Neural cell (in vitro differentiated cells): ENCODE measurements at regions not wholly inside any gene's neighbourhood (a gene's known extent, or its start where the extent isn't known, plus 50 kb on each side); places are given as distances from the start of the nearest gene placed in this dataset.

ENCODE experiments used
- H2AFZ ChIP-seq: fragments of 200-600, 300-800 bp; sonication (generic), shearing (Covaris generic); 2 replicates; pipeline ENCODE4 v1.6.0; 2014; ENCODE audit warnings: low read depth, mild to moderate bottlenecking, antibody characterized with exemption, low read length, moderate library complexity
- H3F3A ChIP-seq: fragments of 200-600 bp; shearing (Covaris generic); 2 replicates; pipeline ENCODE4 v1.6.1; 2016; ENCODE audit warnings: mild to moderate bottlenecking, moderate library complexity, mixed read lengths, antibody characterized with exemption, low read length; ENCODE audit not compliant: insufficient read depth, poor library complexity, severe bottlenecking
- H3K27ac ChIP-seq: fragments of 200-600, 300-800 bp; sonication (generic), shearing (Covaris generic); 2 replicates; pipeline ENCODE4 v1.5.1; 2014; ENCODE audit warnings: mild to moderate bottlenecking, low read length, moderate library complexity
- H3K27me3 ChIP-seq: fragments of 300-800, 200-600 bp; sonication (generic), shearing (Covaris generic); 2 replicates; pipeline ENCODE4 v1.6.0; 2014; ENCODE audit warnings: mild to moderate bottlenecking, low read depth, low read length, moderate library complexity; ENCODE audit not compliant: insufficient read depth
- H3K36me3 ChIP-seq: fragments of 300-800, 200-600 bp; sonication (generic), shearing (Covaris generic); 2 replicates; pipeline ENCODE4 v1.5.1; 2014; ENCODE audit warnings: mild to moderate bottlenecking, antibody characterized with exemption, low read length, moderate library complexity; ENCODE audit not compliant: insufficient read depth
- H3K4me2 ChIP-seq: fragments of 300-800, 200-600 bp; sonication (generic), shearing (Covaris generic); 2 replicates; pipeline ENCODE4 v1.6.0; 2014; ENCODE audit warnings: mild to moderate bottlenecking, low read length
- H3K4me3 ChIP-seq: fragments of 300-800, 200-600 bp; sonication (generic), shearing (Covaris generic); 2 replicates; pipeline ENCODE4 v1.5.1; 2014; ENCODE audit warnings: mild to moderate bottlenecking, low read length, moderate library complexity
- H3K79me2 ChIP-seq: fragments of 200-600 bp; shearing (Covaris generic); replicated peaks from 2 replicates; pipeline ENCODE4 v1.6.0; 2014; ENCODE audit warnings: mild to moderate bottlenecking, low read length, moderate library complexity; ENCODE audit not compliant: insufficient read depth
- H3K9ac ChIP-seq: fragments of 300-800, 200-600 bp; sonication (generic), shearing (Covaris generic); 2 replicates; pipeline ENCODE4 v1.6.1; 2016; ENCODE audit warnings: mild to moderate bottlenecking, low read length, mixed read lengths
- H3K9me2 ChIP-seq: fragments of 200-600 bp; shearing (Covaris generic); 2 replicates; pipeline ENCODE4 v1.6.1; 2016; ENCODE audit warnings: mild to moderate bottlenecking, low read length, mixed read lengths; ENCODE audit not compliant: insufficient read depth
- H3K9me3 ChIP-seq: fragments of 200-600, 300-800 bp; sonication (generic), shearing (Covaris generic); 2 replicates; pipeline ENCODE4 v1.6.1; 2016; ENCODE audit warnings: mild to moderate bottlenecking, mixed run types, low read length, moderate library complexity, mixed read lengths
- H4K20me1 ChIP-seq: fragments of 200-600 bp; shearing (Covaris generic); 2 replicates; pipeline ENCODE4 v1.6.1; 2016; ENCODE audit warnings: mild to moderate bottlenecking, mixed run types; ENCODE audit not compliant: insufficient read depth
- EP300 ChIP-seq: fragments of 450-650 bp; conservative IDR thresholded peaks from 2 replicates; pipeline ENCODE4 v1.6.1; 2014; ENCODE audit warnings: antibody characterized with exemption, mild to moderate bottlenecking, moderate library complexity; ENCODE audit not compliant: poor library complexity, severe bottlenecking
- EZH2 ChIP-seq: fragments of 200-600, 300-800 bp; shearing (Covaris generic), sonication (generic); IDR thresholded peaks from 2 replicates; pipeline ENCODE4 v1.6.1; 2014; ENCODE audit warnings: antibody characterized with exemption, low read length, borderline replicate concordance, mild to moderate bottlenecking; ENCODE audit not compliant: insufficient read depth, poor library complexity, severe bottlenecking
- MXI1 ChIP-seq: fragments of 450-650 bp; conservative IDR thresholded peaks from 2 replicates; pipeline ENCODE4 v1.6.1; 2014; ENCODE audit warnings: antibody characterized with exemption, mild to moderate bottlenecking; ENCODE audit not compliant: poor library complexity, severe bottlenecking
- POLR2AphosphoS5 ChIP-seq: IDR thresholded peaks from 2 replicates; pipeline ENCODE4 v1.6.1; 2012
- RAD21 ChIP-seq: fragments of 450-650 bp; conservative IDR thresholded peaks from 2 replicates; pipeline ENCODE4 v1.6.1; 2014; ENCODE audit warnings: antibody characterized with exemption, mild to moderate bottlenecking, moderate library complexity
- SMC3 ChIP-seq: fragments of 450-650 bp; conservative IDR thresholded peaks from 2 replicates; pipeline ENCODE4 v1.6.1; 2014; ENCODE audit warnings: antibody characterized with exemption, mild to moderate bottlenecking, moderate library complexity; ENCODE audit not compliant: poor library complexity
- TF ChIP-seq, protein P1 (sequence below): fragments of 450-650 bp; IDR thresholded peaks from 2 replicates; pipeline ENCODE4 v1.5.1; 2014; ENCODE audit warnings: antibody characterized with exemption, mild to moderate bottlenecking, moderate library complexity; ENCODE audit not compliant: poor library complexity, severe bottlenecking
- TF ChIP-seq, protein P2 (sequence below): IDR thresholded peaks from 2 replicates; pipeline ENCODE4 v1.6.1; 2012; ENCODE audit warnings: borderline replicate concordance

- no peaks in the 10 kb centered on the region for H3K9me2 ChIP-seq
- no peaks in the 10 kb centered on the region for H3K79me2 ChIP-seq
- no peaks in the 10 kb centered on the region for H3F3A ChIP-seq
- no peaks in the 10 kb centered on the region for H3K36me3 ChIP-seq
- no peaks in the 10 kb centered on the region for H4K20me1 ChIP-seq
- no peak overlapping the region for H3K4me2 ChIP-seq
- no peak overlapping the region for H2AFZ ChIP-seq
- H3K9ac ChIP-seq, result no peak overlapping the region
- TF ChIP-seq, protein P1, sequence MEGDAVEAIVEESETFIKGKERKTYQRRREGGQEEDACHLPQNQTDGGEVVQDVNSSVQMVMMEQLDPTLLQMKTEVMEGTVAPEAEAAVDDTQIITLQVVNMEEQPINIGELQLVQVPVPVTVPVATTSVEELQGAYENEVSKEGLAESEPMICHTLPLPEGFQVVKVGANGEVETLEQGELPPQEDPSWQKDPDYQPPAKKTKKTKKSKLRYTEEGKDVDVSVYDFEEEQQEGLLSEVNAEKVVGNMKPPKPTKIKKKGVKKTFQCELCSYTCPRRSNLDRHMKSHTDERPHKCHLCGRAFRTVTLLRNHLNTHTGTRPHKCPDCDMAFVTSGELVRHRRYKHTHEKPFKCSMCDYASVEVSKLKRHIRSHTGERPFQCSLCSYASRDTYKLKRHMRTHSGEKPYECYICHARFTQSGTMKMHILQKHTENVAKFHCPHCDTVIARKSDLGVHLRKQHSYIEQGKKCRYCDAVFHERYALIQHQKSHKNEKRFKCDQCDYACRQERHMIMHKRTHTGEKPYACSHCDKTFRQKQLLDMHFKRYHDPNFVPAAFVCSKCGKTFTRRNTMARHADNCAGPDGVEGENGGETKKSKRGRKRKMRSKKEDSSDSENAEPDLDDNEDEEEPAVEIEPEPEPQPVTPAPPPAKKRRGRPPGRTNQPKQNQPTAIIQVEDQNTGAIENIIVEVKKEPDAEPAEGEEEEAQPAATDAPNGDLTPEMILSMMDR, result no peak
- TF ChIP-seq SMC3, result no peak
- no peak overlapping the region for H3K4me3 ChIP-seq
- no peaks in the 10 kb centered on the region for H3K9me3 ChIP-seq
- no peaks in the 10 kb centered on the region for H3K27me3 ChIP-seq
- no peak overlapping the region for H3K27ac ChIP-seq
Observed at GRCh38 chr3:18295171-18295920, 129.8 kb downstream of the SATB1 start.

DNA sequence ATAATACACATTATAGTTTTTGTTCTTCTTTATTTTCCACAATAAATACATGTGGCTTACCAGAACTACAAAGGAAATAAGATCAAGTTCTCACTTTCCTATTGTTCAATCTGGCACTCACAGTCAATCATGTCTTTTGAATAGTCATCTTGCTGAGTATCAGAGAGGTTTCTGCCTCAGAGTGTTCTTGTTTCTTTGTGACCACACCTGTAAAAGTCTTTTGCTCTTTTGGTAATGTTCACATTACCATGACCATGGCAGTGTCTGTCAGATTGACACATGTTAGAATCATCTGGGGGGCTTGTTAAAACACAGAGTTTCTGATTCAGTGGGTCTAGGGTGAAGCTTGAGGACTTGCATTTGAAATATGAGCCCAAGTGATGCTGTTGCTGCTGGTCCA is 135.0 kb downstream of the SATB1 start:
- TF ChIP-seq RAD21, result no peak
- TF ChIP-seq POLR2AphosphoS5, result no peak
- no peak for TF ChIP-seq EP300
- TF ChIP-seq, protein P2, sequence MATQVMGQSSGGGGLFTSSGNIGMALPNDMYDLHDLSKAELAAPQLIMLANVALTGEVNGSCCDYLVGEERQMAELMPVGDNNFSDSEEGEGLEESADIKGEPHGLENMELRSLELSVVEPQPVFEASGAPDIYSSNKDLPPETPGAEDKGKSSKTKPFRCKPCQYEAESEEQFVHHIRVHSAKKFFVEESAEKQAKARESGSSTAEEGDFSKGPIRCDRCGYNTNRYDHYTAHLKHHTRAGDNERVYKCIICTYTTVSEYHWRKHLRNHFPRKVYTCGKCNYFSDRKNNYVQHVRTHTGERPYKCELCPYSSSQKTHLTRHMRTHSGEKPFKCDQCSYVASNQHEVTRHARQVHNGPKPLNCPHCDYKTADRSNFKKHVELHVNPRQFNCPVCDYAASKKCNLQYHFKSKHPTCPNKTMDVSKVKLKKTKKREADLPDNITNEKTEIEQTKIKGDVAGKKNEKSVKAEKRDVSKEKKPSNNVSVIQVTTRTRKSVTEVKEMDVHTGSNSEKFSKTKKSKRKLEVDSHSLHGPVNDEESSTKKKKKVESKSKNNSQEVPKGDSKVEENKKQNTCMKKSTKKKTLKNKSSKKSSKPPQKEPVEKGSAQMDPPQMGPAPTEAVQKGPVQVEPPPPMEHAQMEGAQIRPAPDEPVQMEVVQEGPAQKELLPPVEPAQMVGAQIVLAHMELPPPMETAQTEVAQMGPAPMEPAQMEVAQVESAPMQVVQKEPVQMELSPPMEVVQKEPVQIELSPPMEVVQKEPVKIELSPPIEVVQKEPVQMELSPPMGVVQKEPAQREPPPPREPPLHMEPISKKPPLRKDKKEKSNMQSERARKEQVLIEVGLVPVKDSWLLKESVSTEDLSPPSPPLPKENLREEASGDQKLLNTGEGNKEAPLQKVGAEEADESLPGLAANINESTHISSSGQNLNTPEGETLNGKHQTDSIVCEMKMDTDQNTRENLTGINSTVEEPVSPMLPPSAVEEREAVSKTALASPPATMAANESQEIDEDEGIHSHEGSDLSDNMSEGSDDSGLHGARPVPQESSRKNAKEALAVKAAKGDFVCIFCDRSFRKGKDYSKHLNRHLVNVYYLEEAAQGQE, result no peak
- TF ChIP-seq, protein P1, result no peak
- no peak for TF ChIP-seq SMC3
- no peak for TF ChIP-seq MXI1
- TF ChIP-seq EZH2, result no peak
- no peak overlapping the region for H3K27ac ChIP-seq
- no peaks in the 10 kb centered on the region for H3K79me2 ChIP-seq
- H3K9ac ChIP-seq, result no peak overlapping the region
- H4K20me1 ChIP-seq, result no peaks in the 10 kb centered on the region
- H3K9me2 ChIP-seq, result no peaks in the 10 kb centered on the region
- H3K36me3 ChIP-seq, result no peaks in the 10 kb centered on the region
- no peaks in the 10 kb centered on the region for H3K27me3 ChIP-seq
- H3F3A ChIP-seq, result no peaks in the 10 kb centered on the region
- H3K4me2 ChIP-seq, result no peak overlapping the region
- H2AFZ ChIP-seq, result no peak overlapping the region
- H3K9me3 ChIP-seq, result no peaks in the 10 kb centered on the region
- no peak overlapping the region for H3K4me3 ChIP-seq
